Loucy (cell line): ENCODE measurements at regions not wholly inside any gene's neighbourhood (a gene's known extent, or its start where the extent isn't known, plus 50 kb on each side); places are given as distances from the start of the nearest gene placed in this dataset.

Experiments
- CTCF ChIP-seq: fragments of 200-600 bp; sonication (generic); conservative IDR thresholded peaks from 2 replicates; pipeline ENCODE4 v1.5.1; 2014; ENCODE audit warnings: mild to moderate bottlenecking, antibody characterized with exemption, low read length
- EZH2phosphoT487 ChIP-seq: fragments of 200-600 bp; IDR thresholded peaks from 2 replicates; pipeline ENCODE4 v1.6.1; 2018; ENCODE audit warnings: antibody characterized with exemption, mild to moderate bottlenecking, moderate library complexity, borderline replicate concordance

- TF ChIP-seq CTCF = no peak
- TF ChIP-seq EZH2phosphoT487 = no peak
Observed at GRCh38 chr18:2171840-2172625, 399.3 kb downstream of the METTL4 start.
